CD4-positive, alpha-beta T cell treated with Interleukin-12 subunit alpha and Interleukin-12 subunit beta, for 1 hour (primary cell): ENCODE measurements at regions not wholly inside any gene's neighbourhood (a gene's known extent, or its start where the extent isn't known, plus 50 kb on each side); places are given as distances from the start of the nearest gene placed in this dataset.
A peak's percentile ranks its signal among the peaks of the same experiment; 100 is the strongest.

Experiments
- DNase-seq: peaks from one replicate; pipeline ENCODE4 v3.0.0-alpha.2; 2020

DNA sequence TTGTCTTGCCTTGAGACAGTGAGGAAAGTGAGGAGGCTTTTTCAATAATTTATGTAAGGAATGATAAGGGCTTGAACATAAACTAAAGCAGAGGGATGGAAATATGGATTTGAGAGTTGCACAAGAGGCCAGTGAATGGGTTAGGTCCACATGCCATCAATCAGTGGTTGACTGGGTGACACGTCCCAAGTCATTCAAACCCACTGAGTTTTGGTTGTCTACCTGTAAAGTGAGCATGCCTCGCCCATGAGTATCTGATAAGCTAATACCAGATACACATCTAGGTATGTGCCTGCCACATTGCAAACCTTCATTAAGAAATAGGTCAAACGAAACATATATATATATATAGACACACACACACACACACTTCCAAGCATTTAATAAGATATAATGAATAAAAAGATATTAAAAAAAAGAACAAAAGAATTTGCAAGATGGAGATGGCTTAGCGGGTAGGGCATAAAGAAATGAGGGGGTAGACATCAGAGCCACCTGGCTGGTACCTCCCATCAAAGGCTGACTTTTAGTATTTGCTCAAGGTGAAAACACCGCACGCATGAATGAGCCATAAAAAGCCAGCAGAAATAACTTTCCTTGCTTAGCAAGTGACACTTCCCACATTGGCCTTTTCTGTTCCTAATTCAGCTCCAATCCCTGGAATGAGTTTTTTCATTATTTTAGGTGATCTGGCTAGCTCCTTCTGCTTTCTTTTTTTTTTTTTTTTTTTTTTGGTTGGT lies 109.1 kb upstream of the GGTLC1 start:
- no peak for DNase-seq

DNA sequence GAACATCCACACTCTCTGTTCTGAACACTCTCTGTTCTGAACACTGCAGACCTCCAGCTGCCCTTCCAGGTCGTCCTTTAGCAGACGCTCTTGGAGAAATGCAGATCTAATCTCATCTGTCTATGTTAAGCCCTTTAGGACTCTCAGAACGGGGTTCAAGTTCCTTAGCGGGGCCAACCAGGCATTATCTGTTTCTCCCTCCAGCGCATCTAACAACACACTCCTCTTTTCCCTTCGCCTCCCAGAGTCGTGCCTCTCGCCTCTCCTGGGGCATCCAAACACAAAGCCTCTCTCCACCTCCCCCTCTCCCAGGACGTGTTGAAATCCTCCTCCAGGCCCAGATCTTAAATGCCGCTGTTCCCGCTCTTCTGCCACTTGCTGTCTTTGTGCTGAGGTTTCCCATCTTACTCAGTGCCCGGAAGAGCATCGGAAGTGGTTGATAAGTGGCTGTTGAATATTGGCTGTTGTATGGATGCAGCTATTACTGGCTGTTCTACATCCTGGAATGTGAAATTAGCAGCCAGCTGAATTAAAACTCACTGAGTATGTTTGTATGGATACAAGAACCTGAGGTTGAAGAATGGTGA lies 108.4 kb upstream of the GGTLC1 start:
- DNase-seq, result no peak

DNA sequence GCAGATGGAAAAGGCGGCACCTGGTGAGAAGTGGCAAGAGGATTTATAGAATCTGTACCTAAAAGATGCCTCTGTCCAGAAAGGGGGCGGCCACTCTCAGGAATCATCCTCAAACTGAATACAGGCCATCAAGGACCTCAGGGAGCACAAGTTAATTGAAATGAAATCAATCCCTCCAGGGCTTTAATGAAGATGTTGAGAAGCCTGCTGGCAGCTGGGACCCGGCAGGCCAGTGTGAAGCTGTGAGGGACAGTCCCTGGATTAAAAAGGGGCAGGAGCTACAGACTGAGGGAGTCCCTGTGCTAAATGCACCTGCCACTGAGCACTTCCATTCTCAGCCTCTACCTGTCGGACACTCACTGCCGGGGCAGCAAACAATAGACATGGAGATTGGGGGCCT lies 107.7 kb upstream of the GGTLC1 start:
- DNase-seq, result no peak

DNA sequence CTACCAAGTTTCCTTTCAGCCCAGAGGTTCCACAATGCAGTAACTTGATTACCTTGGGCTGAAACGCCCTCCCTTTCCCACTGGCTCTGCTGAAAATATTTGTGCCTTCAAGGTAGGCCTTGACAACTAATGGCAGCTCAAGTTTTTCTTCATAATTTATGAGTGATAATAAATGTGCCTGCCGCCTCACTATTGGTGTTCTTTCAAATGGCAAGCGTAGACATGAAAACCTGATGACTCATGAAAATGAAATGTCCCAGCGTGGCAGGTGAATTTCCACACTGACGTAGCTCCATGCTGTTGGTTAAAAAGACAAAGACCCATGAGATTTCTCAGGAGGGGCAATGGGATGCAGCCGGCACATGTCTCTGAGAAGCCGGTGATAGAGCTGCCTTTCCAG lies 107.2 kb upstream of the GGTLC1 start:
- DNase-seq, result no peak

DNA sequence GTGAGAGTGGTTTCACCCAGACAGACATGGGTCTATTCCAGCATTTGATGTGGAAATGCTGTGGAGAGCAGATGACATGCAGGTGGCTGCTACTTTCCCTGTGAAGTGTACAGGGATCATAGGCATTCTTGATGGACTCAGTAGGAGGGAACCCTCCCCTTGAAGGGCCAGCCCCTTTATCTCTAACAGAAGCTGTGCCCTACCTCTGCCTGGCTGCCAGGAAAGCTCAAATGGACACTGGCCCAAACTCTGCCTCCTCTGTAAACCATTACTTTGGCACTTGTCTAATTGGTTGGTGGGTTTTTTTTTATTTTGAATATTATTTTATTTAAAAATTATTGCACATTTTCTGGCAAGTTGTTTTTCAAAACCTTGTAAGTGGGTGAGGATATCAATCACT lies 106.7 kb upstream of the GGTLC1 start:
- DNase-seq, result no peak

DNA sequence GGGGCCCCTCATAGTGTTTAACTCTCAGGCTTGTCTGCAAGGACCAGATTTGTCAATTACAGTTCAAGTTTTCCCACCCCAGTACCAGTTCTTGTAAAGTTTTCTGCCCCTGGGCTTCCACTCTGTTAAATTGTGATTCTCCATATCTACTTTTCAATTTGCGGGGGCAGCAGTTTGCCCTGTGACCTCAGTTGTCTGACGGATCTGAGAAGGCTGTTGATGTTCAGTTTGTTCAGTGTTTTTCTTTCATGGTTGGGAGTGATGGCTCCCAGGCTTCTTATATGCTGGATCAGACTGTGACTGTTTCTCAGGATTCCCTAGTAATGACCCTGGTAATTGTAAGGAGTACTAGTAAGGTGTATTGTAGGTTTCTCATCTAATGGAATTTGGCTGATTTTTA lies 101.0 kb upstream of the GGTLC1 start:
- DNase-seq, result no peak

DNA sequence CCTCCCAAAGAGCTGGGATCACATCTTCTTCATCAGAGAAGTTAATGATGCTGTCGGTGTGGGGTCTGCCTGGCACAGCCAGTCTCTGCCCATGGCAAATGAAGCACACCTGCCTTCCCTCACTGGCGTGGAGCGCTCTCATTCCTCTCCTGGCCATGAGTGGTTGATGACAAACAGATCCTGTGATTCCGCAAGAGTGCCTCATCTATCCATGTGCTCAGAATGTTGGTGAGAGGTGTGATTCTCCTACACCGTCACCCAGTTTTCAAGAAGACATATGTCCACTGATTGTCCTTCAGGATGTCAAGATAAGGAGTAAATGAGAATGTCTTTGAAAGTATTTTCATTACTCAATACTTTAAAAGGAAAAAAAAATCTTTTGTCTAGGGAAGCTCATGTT lies 97.5 kb upstream of the GGTLC1 start:
- DNase-seq, result no peak

DNA sequence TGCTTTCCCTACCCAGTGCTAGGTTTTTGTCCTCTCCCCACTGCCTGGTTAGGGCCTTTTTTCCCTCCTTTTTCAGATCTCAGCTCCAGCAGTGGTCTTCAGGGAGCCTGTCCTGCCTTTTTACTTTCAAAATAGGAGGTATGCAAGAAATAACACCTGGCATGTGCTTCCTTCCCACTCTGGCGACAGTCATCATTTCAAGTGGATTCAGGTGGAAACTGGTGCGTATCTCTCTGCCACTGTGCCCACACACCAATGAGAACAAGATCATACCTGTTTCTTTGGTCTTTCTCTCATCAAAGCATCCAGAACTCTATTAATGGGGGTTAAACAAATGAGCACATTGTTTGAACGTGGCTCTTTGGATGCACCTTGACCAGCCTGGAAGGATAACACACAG lies 95.7 kb upstream of the GGTLC1 start:
- DNase-seq, result no peak

DNA sequence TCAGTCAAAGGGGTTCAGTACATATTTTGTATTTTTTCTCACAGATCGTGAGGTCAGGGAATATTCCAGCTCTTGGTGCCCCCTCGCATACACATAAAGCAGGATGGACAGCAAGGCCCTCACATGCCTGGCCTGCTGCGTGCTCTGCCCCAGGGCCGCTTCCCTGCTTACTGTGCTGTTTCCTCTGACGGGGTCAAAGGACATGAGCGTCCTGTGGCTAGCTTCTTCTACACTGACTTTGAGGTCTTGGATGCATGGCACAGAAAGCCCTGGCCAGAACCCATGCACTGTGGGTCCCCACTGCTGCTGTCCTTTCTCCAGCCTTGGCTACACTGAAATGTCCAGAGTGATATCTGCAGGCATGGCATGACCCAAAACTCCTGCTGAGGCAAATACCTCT lies 92.5 kb upstream of the GGTLC1 start:
- DNase-seq, result no peak

DNA sequence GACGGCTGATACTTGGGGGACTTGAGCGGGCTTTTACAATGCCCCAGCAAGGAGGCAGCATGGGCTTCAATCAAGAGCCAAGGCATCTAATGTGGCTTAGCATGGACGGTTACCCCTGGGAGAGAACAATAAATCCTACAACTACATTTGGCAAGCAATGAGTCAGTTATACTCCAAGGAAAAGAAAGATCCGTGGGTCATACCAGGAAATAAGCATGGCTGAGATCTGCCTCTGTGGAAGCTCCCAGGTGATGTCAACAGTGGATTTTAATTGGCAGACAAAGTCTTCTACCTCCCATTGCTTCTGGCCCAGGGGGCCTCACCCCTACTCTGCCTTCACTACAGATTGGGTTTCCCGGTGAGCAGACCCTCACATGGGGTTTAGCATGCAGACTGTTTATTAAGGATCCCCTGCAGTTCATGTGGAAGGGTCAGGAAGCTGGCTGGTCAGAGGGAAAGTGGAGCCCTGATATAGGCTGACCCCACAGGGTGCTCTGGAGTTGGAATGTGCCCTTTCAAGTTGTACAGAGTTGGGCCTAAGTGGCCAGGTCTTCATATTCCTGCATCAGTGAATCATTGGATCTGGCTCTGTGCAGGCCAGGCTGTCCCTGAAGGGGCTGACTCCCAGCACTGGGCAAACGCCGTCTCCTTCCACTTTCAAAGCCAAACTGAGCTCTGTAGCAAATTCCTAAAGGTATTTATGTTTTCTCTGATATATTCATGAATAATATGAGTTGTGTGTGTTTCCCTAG lies 91.3 kb upstream of the GGTLC1 start:
- DNase-seq, result no peak

DNA sequence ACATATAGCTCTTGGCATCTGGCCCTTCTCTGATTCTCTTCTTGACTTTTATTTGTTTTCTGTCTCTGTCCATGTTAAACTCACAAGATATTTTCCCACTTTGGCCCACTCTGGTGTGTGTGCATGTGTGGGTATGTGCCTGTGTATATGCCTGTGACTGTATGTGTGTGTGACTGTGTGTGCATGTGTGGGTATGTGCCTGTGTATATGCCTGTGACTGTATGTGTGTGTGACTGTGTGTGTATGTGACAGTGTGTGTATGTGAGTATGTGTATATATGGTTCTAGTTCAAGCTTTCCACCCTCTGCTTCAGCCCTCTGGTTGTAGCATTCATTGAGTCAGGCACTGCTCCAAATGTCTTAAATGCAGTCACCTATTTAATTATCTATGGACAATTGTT lies 88.6 kb upstream of the GGTLC1 start:
- DNase-seq, result no peak

DNA sequence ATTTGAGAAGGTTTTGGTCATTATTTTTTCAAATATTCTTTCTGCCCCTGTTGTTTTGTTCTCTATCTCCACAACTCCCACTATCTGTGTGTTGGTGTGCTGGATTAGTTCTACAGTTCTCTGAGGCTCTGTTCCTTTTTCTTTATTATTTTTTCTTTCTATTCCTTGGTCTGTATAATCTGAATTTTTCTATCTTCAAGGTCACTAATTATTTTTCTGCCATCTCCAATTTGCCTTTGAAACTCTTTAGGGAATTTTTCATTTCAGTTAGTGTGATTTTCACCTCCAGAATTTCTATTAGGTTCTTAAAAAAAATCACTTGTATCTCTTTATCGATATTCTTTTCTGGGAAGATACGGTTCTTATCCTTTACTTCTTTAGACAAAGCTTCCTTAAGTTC lies 82.1 kb upstream of the GGTLC1 start:
- DNase-seq, result no peak

DNA sequence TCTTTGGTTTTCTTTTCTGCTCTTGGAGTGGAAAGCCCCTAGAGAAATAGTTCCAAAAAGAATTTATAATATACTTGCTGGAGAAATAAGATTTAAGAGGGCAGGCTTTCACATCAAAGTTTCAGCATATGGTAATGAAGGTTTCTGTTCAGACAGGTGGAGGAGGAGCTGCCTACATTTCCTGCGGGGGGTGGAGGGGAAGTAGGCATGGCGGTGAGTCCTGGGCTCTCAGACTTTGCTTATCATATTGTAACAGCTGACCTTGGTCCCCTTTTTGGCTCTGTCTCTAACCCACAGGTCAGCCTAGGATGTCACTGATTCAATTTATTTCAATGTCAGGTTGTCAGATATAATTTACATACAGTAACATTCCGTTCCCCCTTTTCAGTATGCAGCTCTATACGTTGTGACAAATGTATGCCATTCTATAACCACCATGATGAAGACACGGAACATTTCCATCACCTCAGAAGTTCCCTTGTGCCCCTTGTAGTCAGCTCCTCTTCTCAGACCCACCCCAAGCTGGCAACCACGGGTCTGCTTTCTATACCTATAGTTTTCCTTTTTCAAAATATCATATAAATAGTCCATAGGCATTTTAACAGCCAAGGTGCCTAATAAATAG lies 77.6 kb upstream of the GGTLC1 start:
- peak; percentile 11 for DNase-seq

DNA sequence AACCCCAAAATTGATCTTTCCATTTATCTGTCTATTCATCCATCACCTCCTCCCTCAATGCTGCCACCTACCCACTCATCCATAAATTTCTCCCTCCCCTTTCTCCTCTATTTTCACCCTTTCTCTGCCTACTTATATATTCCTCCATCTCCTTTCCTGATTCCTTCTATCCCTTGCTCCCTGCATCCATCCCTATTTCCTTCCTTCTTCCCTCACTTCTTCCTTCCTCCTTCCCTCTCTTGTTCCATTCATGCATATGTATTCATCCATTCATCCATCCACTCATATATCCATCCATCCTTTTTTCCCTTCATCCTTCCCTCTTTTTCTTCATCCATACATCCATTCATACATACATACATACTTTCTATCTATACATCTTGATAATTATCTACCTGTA lies 76.3 kb upstream of the GGTLC1 start:
- no peak for DNase-seq

DNA sequence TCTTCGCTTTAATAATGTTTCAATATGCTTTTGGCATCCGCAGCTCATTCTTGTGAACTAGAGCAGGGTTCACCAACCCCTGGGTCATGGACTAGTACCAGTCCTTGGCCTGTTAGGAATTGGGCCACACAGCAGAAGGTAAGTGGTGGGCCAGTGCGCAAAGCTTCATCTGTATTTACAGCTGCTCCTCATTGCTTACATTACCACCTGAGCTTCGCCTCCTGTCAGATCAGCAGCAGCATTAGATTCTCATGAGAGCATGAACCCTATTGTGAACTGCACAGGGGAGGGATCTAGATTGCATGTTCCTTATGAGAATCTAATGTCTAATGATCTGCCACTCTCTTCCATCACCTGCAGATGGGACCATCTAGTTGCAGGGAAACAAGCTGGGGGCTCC lies 75.5 kb upstream of the GGTLC1 start:
- no peak for DNase-seq

DNA sequence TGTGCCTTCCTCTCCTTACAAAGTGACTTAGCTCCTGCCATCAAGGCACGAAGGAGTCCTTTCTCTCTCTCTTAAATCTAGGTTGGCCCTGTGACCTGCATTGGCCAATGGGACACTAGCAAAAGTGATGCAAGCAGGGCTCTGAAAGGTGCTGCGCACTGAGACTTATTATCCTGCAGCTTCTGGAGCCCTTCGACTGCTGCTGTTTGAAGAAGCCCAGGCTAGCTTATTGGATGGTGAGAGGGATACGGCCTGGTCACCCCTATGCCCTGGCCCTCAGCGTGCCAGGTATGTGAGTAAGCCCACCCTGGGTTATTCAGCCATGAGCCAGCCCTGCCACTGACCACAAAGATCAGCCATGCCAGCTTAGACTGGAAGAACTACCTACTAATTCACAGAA lies 74.5 kb upstream of the GGTLC1 start:
- no peak for DNase-seq

DNA sequence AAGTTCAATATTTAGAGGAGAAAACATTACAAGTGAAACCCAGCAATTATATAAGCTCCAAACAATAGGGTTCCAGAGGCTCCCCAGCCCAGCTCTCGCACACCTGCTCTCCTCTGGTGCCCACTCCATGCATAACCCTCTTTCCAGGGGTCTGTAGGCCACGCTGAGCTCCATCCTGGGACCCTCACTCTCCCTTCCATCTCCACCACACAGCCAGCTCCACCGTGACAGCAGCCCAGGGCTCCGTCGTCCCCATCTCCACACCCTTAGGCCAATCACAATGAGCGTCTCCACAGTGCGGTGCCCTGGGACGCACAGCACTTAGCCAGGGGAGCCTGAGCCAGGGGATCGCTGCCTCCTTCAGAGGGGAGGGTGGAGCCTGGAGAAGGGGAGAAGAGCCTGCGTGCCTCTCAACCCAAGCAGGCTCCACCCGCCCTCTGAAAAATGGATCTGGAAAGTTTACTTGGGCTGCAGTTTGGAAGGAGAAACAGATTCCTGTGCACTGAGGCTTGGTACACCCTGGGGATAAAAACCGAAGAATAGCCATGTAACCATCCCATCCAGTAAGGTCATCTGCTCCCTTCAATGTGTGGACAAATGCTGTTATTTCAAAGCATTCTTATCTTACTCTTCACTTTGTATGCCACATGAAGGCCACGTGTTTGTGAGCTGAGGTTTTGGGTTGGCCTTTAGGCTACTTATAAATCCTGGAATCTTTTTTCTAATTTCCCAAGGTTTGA lies 72.4 kb upstream of the GGTLC1 start:
- no peak for DNase-seq

DNA sequence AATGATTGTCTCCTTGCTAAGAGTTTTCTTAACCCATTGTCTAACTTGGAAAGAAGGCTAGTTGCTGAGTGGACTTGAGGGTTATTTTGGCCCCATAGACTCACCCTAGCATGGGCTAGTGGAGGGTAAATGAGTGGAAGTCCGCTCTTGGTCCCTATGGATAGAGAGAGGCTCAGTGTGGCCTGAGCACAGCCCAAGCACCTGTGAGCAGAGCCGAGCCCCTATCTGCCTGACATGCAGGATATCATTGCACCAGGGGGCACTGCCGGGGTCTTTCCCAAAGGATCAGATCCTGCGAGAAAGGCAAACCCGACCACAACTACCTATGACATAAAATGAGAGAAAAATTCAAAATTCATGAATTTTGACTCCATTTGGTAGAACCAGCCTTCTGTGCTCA lies 70.6 kb upstream of the GGTLC1 start:
- no peak for DNase-seq

DNA sequence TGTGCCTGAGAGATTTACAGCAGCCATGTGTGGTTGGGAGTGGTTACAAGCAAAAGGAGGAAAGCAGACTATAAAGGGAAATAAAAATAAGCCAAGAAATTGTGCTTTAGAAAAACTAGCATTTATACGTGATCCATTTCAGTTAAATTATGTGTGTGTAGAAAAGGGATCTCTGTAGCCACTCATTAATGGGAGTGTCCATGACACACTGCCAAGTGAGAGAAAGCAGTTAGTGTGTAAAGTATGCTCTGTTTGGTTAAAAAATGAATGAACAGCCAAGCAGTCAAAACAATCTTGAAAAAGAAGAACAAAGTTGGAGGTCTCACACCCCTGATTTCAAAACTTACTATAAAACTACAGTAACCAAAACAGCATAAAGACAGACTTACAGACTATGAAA lies 67.9 kb upstream of the GGTLC1 start:
- no peak for DNase-seq

DNA sequence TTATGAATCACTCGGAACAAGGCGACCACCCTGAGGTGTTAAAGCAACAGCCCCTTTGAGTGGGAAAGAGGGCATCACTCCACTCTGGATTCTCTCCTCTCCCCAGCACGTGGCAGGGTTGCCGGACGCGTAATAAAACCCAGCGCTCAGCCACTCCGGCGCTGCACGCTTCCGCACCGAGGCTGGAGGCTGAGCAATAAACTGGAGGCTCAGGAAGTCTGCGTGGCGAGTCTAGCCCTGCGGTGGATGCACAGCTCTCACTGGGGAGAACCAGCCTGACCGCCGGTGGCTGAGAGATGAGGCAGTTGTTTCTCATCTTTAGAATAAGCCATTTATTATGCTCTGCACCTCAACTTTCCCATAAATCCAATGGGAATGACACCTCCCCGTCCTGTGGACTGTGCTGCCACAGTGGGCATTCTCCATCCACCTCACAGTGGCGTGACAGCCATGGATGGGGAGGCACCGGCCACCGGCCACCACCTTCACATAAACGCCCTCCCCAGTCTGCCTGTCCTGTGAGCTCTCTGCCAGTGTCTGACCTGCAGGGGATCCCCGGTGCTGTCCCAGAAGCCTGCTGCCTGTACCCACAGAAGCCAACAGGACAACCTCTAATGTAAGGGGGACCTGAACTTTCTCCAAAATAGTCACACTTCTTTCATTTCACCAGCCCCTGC lies 64.2 kb upstream of the GGTLC1 start:
- no peak for DNase-seq

DNA sequence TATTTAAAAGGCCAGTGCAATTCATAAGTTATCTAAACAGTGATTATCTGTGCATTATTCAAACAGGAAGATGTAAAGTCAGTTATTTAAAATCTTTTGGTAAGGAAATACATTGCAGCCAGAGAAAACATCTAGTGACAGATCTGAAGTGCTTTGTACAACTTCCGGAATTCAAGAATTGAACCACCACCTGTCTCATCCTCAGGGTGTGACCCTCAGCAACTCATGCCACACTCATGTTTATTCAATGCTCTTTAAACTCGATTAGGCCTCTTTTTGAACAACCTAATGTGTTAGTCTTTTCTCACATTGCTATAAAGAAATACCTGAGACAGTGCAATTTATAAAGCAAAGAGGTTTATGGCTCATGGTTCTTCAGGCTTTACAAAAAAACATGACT lies 62.6 kb upstream of the GGTLC1 start:
- peak; percentile 5 for DNase-seq

DNA sequence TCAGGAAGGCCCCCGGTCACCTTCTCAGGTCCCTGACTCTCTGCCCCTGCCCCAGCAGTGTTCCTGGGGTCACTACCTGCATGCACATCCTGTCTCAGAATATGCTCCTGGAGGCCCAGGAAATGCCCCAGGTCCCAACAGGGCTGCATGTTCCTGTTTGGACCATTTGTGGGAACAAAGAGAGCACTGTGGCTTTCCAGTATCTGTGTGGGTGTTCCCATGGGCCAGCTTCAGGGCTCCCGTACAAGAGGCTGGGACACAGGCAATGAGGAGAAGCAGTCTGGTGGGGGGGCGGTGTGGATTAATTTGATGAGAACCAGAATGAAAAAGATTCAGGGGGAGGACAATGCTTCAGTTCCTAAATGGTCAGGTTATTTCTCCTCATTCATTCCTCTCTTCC lies 61.5 kb upstream of the GGTLC1 start:
- DNase-seq, result no peak

DNA sequence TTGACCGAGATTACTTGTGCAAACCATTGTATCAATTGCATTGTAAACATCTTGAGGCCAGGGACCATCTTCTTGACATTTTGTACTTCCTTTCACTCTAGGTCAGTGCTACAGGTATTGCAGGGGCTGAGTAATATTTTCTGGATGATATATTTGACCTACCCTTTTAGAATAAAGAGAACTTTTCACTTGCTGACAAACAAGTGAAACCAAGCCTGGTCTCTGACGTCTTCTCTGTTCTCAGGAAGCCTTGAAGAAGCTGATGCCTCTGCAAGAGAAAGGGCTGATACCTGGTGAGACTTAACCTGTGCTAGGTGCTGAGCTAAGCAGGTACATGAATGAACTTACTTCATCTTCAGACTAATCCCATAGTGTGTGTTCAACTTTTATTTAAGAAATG lies 60.5 kb upstream of the GGTLC1 start:
- no peak for DNase-seq
